Panc1 (cell line): ENCODE measurements at regions not wholly inside any gene's neighbourhood (a gene's known extent, or its start where the extent isn't known, plus 50 kb on each side); places are given as distances from the start of the nearest gene placed in this dataset.
A peak's percentile ranks its signal among the peaks of the same experiment; 100 is the strongest.

Experiments used
- ATAC-seq: fragments of 200-7000 bp; cut with Tn5 transposase; 2 replicates; pipeline ENCODE4 v1.9.1; 2020; ENCODE audit warnings: mild to moderate bottlenecking, moderate library complexity
- BruUV-seq: library from RNA; stranded (reverse); fragments of 400-500 nt; replicated peaks from 2 replicates; lab custom pipeline; 2021; lab: Mats Ljungman, UMichigan
- CTCF ChIA-PET: fragments of 300-600 bp; sonication (Branson Sonifier 250); formaldehyde crosslinking; loops from one replicate; lab custom pipeline; 2022; ENCODE audit warnings: antibody characterized with exemption; lab: Charles Lee
- POLR2A ChIA-PET: fragments of 300-600 bp; sonication (Branson Sonifier 250); formaldehyde crosslinking; loops from one replicate; lab custom pipeline; 2022; ENCODE audit warnings: antibody characterized with exemption; lab: Charles Lee
- DNase-seq: peaks from one replicate; pipeline ENCODE4 v3.0.0-alpha.2; 2010; ENCODE audit warnings: low read depth, low spot score
- H3K27ac ChIP-seq: 2 replicates; pipeline ENCODE4 v1.5.1; 2011; ENCODE audit warnings: mild to moderate bottlenecking, low read length, inconsistent platforms
- H3K27me3 ChIP-seq: fragments of 200-500 bp; sonication (Bioruptor generic); 2 replicates; pipeline ENCODE4 v1.6.0; 2014; ENCODE audit warnings: low read length, inconsistent platforms; ENCODE audit not compliant: control insufficient read depth, insufficient read depth
- H3K36me3 ChIP-seq: fragments of 200-500 bp; sonication (Bioruptor generic); 2 replicates; pipeline ENCODE4 v1.5.1; 2014; ENCODE audit warnings: inconsistent platforms, mild to moderate bottlenecking, low read length, moderate library complexity; ENCODE audit not compliant: control insufficient read depth, insufficient read depth
- H3K4me1 ChIP-seq: 2 replicates; pipeline ENCODE4 v1.5.1; 2011; ENCODE audit warnings: inconsistent platforms, mild to moderate bottlenecking, low read length, moderate library complexity; ENCODE audit not compliant: control insufficient read depth, insufficient read depth
- H3K4me3 ChIP-seq, 2 experiments: 2 replicates each; pipeline ENCODE4 v1.5.1; 2011 to 2012; ENCODE audit warnings: low read depth in 2 of 2, low read length in 2 of 2, mild to moderate bottlenecking in 2 of 2, inconsistent platforms in 1 of 2, moderate library complexity in 1 of 2
- H3K9me3 ChIP-seq: fragments of 200-500 bp; sonication (Bioruptor generic); 2 replicates; pipeline ENCODE4 v1.5.1; 2014; ENCODE audit warnings: low read depth, mild to moderate bottlenecking, inconsistent platforms, low read length, moderate library complexity; ENCODE audit not compliant: control insufficient read depth, insufficient read depth
- POLR2AphosphoS5 ChIP-seq: IDR thresholded peaks from 2 replicates; pipeline ENCODE4 v1.6.1; 2012; ENCODE audit warnings: mild to moderate bottlenecking, low read depth, low read length, moderate library complexity
- SIN3A ChIP-seq: IDR thresholded peaks from 2 replicates; pipeline ENCODE4 v1.6.1; 2012; ENCODE audit warnings: low read depth, mild to moderate bottlenecking, low read length, moderate library complexity, borderline replicate concordance; ENCODE audit not compliant: insufficient read depth
- TCF7L2 ChIP-seq: IDR thresholded peaks from 2 replicates; pipeline ENCODE4 v1.6.1; 2011; ENCODE audit warnings: mild to moderate bottlenecking, low read depth, low read length, inconsistent platforms
- in situ Hi-C: cut with HindIII; loops from 2 replicates; pipeline ENCODE4 v1.10.0; 2016; ENCODE audit warnings: low sequenced_read_pairs, low pct_unique_long_range_greater_than_20kb
- intact Hi-C: fragments of 100-400 bp; cut with micrococcal nuclease; formaldehyde crosslinking; loops from one replicate; pipeline ENCODE4 v1.10.0; 2022; ENCODE audit not compliant: unreplicated experiment
- TF ChIP-seq, protein P1 (sequence below): fragments of 450-650 bp; IDR thresholded peaks from 2 replicates; pipeline ENCODE4 v1.5.1; 2017; ENCODE audit warnings: mild to moderate bottlenecking
- TF ChIP-seq, protein P2 (sequence below), 2 experiments: IDR thresholded peaks; 2 replicates each; pipeline ENCODE4 v1.6.1; 2011 to 2012; ENCODE audit warnings: low read depth in 2 of 2, control low read depth in 1 of 2, low read length in 1 of 2, mild to moderate bottlenecking in 1 of 2, moderate library complexity in 1 of 2; ENCODE audit not compliant: insufficient read depth in 1 of 2

DNA sequence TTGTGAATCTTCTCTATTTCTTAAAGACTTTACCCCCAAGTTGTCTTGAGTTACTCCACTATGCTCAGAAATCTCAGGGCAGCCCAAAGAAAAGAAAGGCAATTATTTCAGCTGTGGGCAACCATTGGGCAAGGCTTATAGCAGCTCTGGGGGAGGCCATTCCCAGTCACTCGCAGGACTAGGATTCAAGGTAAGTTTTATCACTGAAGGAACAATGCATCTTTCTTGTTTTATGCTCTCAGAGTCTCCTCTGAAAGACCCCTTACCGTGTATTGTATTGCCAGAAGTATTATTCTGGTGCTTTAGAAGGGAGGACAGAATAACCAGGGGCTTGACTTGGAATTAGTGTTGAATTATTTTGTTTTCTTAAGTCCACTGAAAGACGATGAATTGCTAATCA is 586.3 kb upstream of the MAP3K7 start:
- DNase-seq (no peak), ATAC-seq (no peak)
- CTCF ChIA-PET: no interaction called here
- POLR2A ChIA-PET: no interaction called here
- Histone ChIP-seq H3K27ac (no peak overlapping the region), H3K27me3 (no peaks in the 10 kb centered on the region), H3K9me3 (no peaks in the 10 kb centered on the region), H3K4me1 (no peaks in the 10 kb centered on the region), H3K36me3 (no peaks in the 10 kb centered on the region), H3K4me3 (no peak overlapping the region)
- no TSS peak for BruUV-seq
- in situ Hi-C loops: no loop called here
- TF ChIP-seq POLR2AphosphoS5 (no peak), TCF7L2 (no peak), SIN3A (no peak)
- TF ChIP-seq, protein P1, sequence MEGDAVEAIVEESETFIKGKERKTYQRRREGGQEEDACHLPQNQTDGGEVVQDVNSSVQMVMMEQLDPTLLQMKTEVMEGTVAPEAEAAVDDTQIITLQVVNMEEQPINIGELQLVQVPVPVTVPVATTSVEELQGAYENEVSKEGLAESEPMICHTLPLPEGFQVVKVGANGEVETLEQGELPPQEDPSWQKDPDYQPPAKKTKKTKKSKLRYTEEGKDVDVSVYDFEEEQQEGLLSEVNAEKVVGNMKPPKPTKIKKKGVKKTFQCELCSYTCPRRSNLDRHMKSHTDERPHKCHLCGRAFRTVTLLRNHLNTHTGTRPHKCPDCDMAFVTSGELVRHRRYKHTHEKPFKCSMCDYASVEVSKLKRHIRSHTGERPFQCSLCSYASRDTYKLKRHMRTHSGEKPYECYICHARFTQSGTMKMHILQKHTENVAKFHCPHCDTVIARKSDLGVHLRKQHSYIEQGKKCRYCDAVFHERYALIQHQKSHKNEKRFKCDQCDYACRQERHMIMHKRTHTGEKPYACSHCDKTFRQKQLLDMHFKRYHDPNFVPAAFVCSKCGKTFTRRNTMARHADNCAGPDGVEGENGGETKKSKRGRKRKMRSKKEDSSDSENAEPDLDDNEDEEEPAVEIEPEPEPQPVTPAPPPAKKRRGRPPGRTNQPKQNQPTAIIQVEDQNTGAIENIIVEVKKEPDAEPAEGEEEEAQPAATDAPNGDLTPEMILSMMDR: no peak
- TF ChIP-seq, protein P2, sequence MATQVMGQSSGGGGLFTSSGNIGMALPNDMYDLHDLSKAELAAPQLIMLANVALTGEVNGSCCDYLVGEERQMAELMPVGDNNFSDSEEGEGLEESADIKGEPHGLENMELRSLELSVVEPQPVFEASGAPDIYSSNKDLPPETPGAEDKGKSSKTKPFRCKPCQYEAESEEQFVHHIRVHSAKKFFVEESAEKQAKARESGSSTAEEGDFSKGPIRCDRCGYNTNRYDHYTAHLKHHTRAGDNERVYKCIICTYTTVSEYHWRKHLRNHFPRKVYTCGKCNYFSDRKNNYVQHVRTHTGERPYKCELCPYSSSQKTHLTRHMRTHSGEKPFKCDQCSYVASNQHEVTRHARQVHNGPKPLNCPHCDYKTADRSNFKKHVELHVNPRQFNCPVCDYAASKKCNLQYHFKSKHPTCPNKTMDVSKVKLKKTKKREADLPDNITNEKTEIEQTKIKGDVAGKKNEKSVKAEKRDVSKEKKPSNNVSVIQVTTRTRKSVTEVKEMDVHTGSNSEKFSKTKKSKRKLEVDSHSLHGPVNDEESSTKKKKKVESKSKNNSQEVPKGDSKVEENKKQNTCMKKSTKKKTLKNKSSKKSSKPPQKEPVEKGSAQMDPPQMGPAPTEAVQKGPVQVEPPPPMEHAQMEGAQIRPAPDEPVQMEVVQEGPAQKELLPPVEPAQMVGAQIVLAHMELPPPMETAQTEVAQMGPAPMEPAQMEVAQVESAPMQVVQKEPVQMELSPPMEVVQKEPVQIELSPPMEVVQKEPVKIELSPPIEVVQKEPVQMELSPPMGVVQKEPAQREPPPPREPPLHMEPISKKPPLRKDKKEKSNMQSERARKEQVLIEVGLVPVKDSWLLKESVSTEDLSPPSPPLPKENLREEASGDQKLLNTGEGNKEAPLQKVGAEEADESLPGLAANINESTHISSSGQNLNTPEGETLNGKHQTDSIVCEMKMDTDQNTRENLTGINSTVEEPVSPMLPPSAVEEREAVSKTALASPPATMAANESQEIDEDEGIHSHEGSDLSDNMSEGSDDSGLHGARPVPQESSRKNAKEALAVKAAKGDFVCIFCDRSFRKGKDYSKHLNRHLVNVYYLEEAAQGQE (IDR thresholded peaks at IDR 0.05; ENCODE audit: insufficient read depth in 1 of 2, low read depth in 2 of 2, low read length in 1 of 2): no peak
- intact Hi-C loops: no loop called here

DNA sequence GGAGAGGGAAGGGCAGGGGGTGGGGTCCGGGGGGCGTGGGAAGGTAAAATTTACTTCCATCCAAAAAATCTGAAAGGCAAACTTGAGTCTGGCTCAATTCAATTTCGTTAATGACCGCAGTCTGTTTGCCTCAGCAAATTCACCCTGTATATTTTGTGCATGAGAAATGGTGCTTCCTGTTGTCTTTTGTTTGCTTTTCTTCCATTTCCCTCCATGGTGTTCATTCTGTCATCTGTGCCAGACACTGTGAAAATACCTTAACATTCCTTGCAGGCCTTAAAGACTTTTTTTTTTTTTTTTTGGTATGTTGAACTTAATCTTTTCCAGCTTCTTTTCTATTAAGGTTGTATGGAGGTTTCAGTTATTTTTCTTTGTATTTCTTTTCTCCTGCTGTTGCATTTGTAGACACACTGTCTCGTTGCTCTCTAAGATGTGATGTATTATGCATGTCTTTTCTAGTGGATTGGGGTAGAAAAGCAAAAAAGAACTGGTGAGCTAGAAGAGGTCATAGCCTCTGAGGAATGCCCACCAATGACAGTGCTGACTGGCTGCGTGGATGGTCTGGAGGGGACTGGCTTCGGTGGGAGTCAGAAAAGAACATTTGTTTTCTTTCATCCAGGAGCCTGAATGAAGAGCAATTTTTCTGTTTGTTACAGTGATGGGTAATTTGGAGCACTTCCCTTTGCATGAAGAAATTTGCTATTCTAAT is 585.0 kb upstream of the MAP3K7 start:
- H3K4me3 ChIP-seq: no peak overlapping the region
- H3K27ac ChIP-seq: no peak overlapping the region
- H3K36me3 ChIP-seq: no peaks in the 10 kb centered on the region
- H3K27me3 ChIP-seq: no peaks in the 10 kb centered on the region
- no peak for DNase-seq
- ATAC-seq: no peak
- BruUV-seq: no TSS peak
- ChIA-PET CTCF (no interaction called here), POLR2A (interaction anchor here (0.6 kb wide), 1 partner anchor 445 kb away, joined by 7 read pairs; no protein-coding TSS in a partner anchor)
- intact Hi-C loops (no loop called here), in situ Hi-C loops (no loop called here)
- H3K4me1 ChIP-seq: no peaks in the 10 kb centered on the region
- no peaks in the 10 kb centered on the region for H3K9me3 ChIP-seq
- no peak for TF ChIP-seq POLR2AphosphoS5

DNA sequence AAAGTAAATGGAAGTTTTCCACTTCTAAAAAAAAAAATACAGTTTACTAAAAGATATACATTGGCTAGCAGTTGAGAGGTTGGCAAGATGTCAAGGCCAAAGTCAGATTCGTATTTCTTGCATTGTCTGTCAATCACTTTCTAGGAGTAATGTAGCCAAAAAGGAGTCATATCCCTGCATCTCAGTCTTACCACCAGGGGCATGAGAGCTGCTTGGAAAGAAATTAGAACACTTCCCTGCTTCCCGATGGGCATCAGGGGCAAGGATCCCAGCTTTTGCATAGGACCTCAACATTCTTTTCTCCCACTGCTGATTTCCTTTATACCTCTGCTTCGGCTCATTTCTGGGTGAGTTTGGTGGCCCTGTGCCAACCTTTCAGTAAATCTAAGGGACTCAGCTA is 581.0 kb upstream of the MAP3K7 start:
- no peak overlapping the region for H3K4me3 ChIP-seq
- in situ Hi-C loops (no loop called here), intact Hi-C loops (no loop called here)
- ChIA-PET POLR2A (no interaction called here), CTCF (no interaction called here)
- ATAC-seq (no peak), DNase-seq (no peak)
- no peaks in the 10 kb centered on the region; the same call in 1 of the 2 replicates for H3K27me3 ChIP-seq
- H3K9me3 ChIP-seq: no peaks in the 10 kb centered on the region
- TF ChIP-seq, protein P1: peak; percentile 27
- TF ChIP-seq, protein P2 (IDR thresholded peaks at IDR 0.05; ENCODE audit: insufficient read depth in 1 of 2, low read depth in 2 of 2, low read length in 1 of 2): no peak
- H3K27ac ChIP-seq: no peak overlapping the region
- no peaks in the 10 kb centered on the region for H3K4me1 ChIP-seq
- BruUV-seq: no TSS peak
- no peaks in the 10 kb centered on the region for H3K36me3 ChIP-seq
